ENCODE measurements at regions not wholly inside any gene's neighbourhood (a gene's known extent, or its start where the extent isn't known, plus 50 kb on each side); places are given as distances from the start of the nearest gene placed in this dataset.

GRCh38 chr9:81225596-81225995 is 463.8 kb downstream of the TLE1 start:
- H2AFZ ChIP-seq (ENCODE audit: control insufficient read depth, low read depth, low read length): no peak overlapping the region
- H3K4me2 ChIP-seq (ENCODE audit: control insufficient read depth, insufficient read depth): no peak overlapping the region
- no peak overlapping the region for H3K27ac ChIP-seq (ENCODE audit: control insufficient read depth, insufficient read depth)
- H3K27me3 ChIP-seq (replicated peaks in 1 of 2; ENCODE audit: control insufficient read depth in 2 of 2, insufficient read depth in 2 of 2, low read length in 1 of 2): no peaks in the 10 kb centered on the region
- no peaks in the 10 kb centered on the region for H4K20me1 ChIP-seq (ENCODE audit: control insufficient read depth, insufficient read depth)
- 0% methylated on average over 1 of the region's 1 CpG for WGBS (ENCODE audit: insufficient coverage, insufficient replicate concordance, low lambda C conversion rate, missing lambda C conversion rate)
- no peak for ATAC-seq
- BruUV-seq (replicated peaks): no TSS peak
- no peak overlapping the region for H3K9ac ChIP-seq (ENCODE audit: control insufficient read depth, insufficient read depth, low read length)
- ChIA-PET RAD21 (ENCODE audit: unreplicated experiment) (no interaction called here), CTCF (no interaction called here), POLR2A (no interaction called here), SMC1A (ENCODE audit: uncharacterized antibody, unreplicated experiment) (no interaction called here)
- H3K36me3 ChIP-seq (ENCODE audit: control insufficient read depth in 2 of 2, insufficient read depth in 2 of 2, low read length in 1 of 2): no peaks in the 10 kb centered on the region
- H3K4me3 ChIP-seq: no peak overlapping the region
- in situ Hi-C loops (cut with MboI) (no loop called here), intact Hi-C loops (cut with micrococcal nuclease; ENCODE audit: unreplicated experiment) (no loop called here)
- H3K79me2 ChIP-seq (ENCODE audit: control insufficient read depth, insufficient read depth, low read length): no peaks in the 10 kb centered on the region
- FAIRE-seq: no peak
- H3K4me1 ChIP-seq (ENCODE audit: control insufficient read depth, insufficient read depth, low read length): no peaks in the 10 kb centered on the region
- no peak for DNase-seq (ENCODE audit: low read depth, low spot score)
- H3K9me3 ChIP-seq (replicated peaks; ENCODE audit: control insufficient read depth, insufficient read depth, low read length): no peaks in the 10 kb centered on the region
- TF ChIP-seq PKNOX1 (IDR thresholded peaks at IDR 0.05): no peak
- TF ChIP-seq ZBTB40 (IDR thresholded peaks at IDR 0.05; ENCODE audit: borderline replicate concordance): no peak
- no peak for TF ChIP-seq CUX1 (IDR thresholded peaks at IDR 0.05; ENCODE audit: insufficient replicate concordance, low read depth, low read length)
- no peak for TF ChIP-seq NFXL1 (IDR thresholded peaks at IDR 0.05; ENCODE audit: borderline replicate concordance)
- no peak for TF ChIP-seq NFIC (IDR thresholded peaks at IDR 0.05; ENCODE audit: low read depth, low read length)
- TF ChIP-seq PAX5 (IDR thresholded peaks at IDR 0.05; ENCODE audit: borderline replicate concordance, low read depth, low read length): no peak
- TF ChIP-seq ZNF384 (IDR thresholded peaks at IDR 0.05; ENCODE audit: borderline replicate concordance, low read depth, low read length): no peak
- TF ChIP-seq ATF7 (IDR thresholded peaks at IDR 0.05; ENCODE audit: low read depth): no peak
- TF ChIP-seq IKZF2 (IDR thresholded peaks at IDR 0.05): no peak
- no peak for TF ChIP-seq POLR2AphosphoS5 (IDR thresholded peaks at IDR 0.05; ENCODE audit: low read length)
- no peak for TF ChIP-seq ZBTB4 (CRISPR knock-in tag; IDR thresholded peaks at IDR 0.05)
- TF ChIP-seq SP1 (IDR thresholded peaks at IDR 0.05; ENCODE audit: low read depth, low read length): no peak

All from GM12878 (cell line).